ENCODE measurements at regions not wholly inside any gene's neighbourhood (a gene's known extent, or its start where the extent isn't known, plus 50 kb on each side); places are given as distances from the start of the nearest gene placed in this dataset.

- Histone ChIP-seq H2AFZ (replicated peaks; ENCODE audit: low read length, poor library complexity) (no peak overlapping the region), H4K91ac (ENCODE audit: insufficient read depth, low read depth, low read length) (no peak overlapping the region), H2AK5ac (ENCODE audit: low read depth, low read length) (no peak overlapping the region; the same call in 1 of the 2 replicates), H3K23ac (ENCODE audit: low read depth, low read length) (no peak overlapping the region), H3K18ac (ENCODE audit: low read depth, low read length) (peak overlapping the region; percentile 23; the same call in 1 of the 2 replicates), H2AK9ac (replicated peaks; ENCODE audit: low read depth, low read length, poor library complexity) (no peak overlapping the region), H2BK120ac (ENCODE audit: low read depth, low read length) (no peak overlapping the region), H2BK15ac (ENCODE audit: low read depth, low read length) (no peak overlapping the region), H3K4me1 (ENCODE audit: control insufficient read depth, insufficient read depth, low read length) (peaks cover 5% of the 10 kb centered on the region), H2BK5ac (ENCODE audit: low read depth, low read length, poor library complexity, severe bottlenecking) (no peak overlapping the region), H4K5ac (ENCODE audit: low read depth, low read length) (no peak overlapping the region), H3K4me2 (ENCODE audit: low read depth, low read length) (peak overlapping the region; percentile 78), H3K9me1 (ENCODE audit: insufficient read depth, low read length) (peaks cover 2% of the 10 kb centered on the region; the same call in 1 of the 2 replicates), H3K4me3 (ENCODE audit: insufficient read depth, low read depth, low read length) (no peak overlapping the region), H4K20me1 (ENCODE audit: insufficient read depth, low read length) (no peaks in the 10 kb centered on the region; the same call in 1 of the 2 replicates), H3K27ac (ENCODE audit: insufficient read depth, low read length) (no peak overlapping the region), H3K27me3 (ENCODE audit: control insufficient read depth, insufficient read depth, low read length) (no peaks in the 10 kb centered on the region), H3K14ac (replicated peaks; ENCODE audit: low read depth, low read length) (no peak overlapping the region), H3K4ac (ENCODE audit: low read depth, low read length) (peak overlapping the region; percentile 27; the same call in 1 of the 2 replicates), H3K56ac (ENCODE audit: extremely low read depth, insufficient read depth, low read length) (no peak overlapping the region), H3K9me3 (ENCODE audit: control insufficient read depth, insufficient read depth, low read length) (no peaks in the 10 kb centered on the region), H2BK20ac (ENCODE audit: low read depth, low read length) (peak overlapping the region; percentile 11; the same call in 1 of the 2 replicates), H4K8ac (ENCODE audit: low read depth in 2 of 2, low read length in 2 of 2) (peak overlapping the region in 1 of 2 experiments; percentile 9; a peak in 1 of 4 replicates), H3K36me3 (ENCODE audit: control insufficient read depth, insufficient read depth, low read length) (no peaks in the 10 kb centered on the region), H3K79me1 (ENCODE audit: low read depth in 1 of 2, low read length in 2 of 2) (no peaks in the 10 kb centered on the region), H3K9ac (ENCODE audit: low read depth, low read length) (no peak overlapping the region)
- ATAC-seq (ENCODE audit: low read depth) (peak; percentile 65), DNase-seq (peak; percentile 58)
- dilution Hi-C loops (cut with HindIII; ENCODE audit: low sequenced_read_pairs, unreplicated experiment): no loop called here
- peak; percentile 75 for TF ChIP-seq FOS (IDR thresholded peaks at IDR 0.05; ENCODE audit: low read depth, low read length)
- peak; percentile 64; the same call in 1 of the 2 replicates for TF ChIP-seq CEBPB (IDR thresholded peaks at IDR 0.05; ENCODE audit: low read depth, low read length)
- no peak for TF ChIP-seq MAZ (IDR thresholded peaks at IDR 0.05; ENCODE audit: borderline replicate concordance, low read depth, low read length)
- in situ Hi-C loops (cut with MboI; ENCODE audit: low sequenced_read_pairs): no loop called here
- POLR2A ChIA-PET (ENCODE audit: unreplicated experiment): no interaction called here
- intact Hi-C loops (cut with micrococcal nuclease): no loop called here
- WGBS, 2 experiments (ENCODE audit: extremely low coverage in 2 of 2, insufficient read length in 1 of 2): no CpG with 5 or more reads among the region's 2 CpGs
- no TSS peak for BruUV-seq (replicated peaks)
- CTCF ChIA-PET: interaction anchor here (1.3 kb wide), 1 partner anchor 14 kb away, joined by 4 read pairs; no protein-coding TSS in a partner anchor
These were observed 117.3 kb upstream of the NOCT start for GRCh38 chr4:138898282-138898681.
